T-helper 2 cell (primary cell): ENCODE measurements at regions not wholly inside any gene's neighbourhood (a gene's known extent, or its start where the extent isn't known, plus 50 kb on each side); places are given as distances from the start of the nearest gene placed in this dataset.

Experiments
- DNase-seq, 5 experiments: peaks; one replicate each; pipeline versions ENCODE4 v3.0.0 to v3.0.0-alpha.2; 2012 to 2022

DNA sequence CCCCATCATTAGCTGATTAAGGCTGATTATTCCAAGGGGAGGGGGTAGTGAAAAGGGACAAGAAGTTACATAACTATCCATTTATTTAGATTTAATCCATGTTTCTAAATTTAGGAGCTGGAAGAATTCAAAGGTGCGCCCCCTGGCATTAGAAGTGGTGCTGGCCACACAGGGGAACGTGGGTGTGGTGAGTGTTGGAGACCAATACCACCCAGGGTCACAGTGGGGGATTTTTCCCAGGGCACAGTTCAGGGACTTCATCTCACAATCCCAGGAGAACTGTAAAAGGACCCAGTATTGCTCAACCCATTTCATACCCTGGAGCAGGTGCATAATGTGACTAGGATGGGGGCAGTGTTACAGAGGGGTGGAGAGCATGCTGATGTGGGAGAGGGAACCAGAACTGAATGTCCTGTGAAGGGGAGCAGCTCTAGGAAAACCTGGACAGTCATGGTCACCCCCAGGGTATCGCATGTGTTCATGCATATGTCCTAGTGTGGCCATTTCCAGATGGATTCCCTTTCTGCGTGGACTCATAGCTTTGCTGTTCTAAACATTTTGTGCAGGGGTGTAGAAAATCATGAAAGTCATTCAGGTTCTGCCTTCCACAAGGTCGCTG lies 110.3 kb downstream of the LSM3 start:
- DNase-seq: no peak

DNA sequence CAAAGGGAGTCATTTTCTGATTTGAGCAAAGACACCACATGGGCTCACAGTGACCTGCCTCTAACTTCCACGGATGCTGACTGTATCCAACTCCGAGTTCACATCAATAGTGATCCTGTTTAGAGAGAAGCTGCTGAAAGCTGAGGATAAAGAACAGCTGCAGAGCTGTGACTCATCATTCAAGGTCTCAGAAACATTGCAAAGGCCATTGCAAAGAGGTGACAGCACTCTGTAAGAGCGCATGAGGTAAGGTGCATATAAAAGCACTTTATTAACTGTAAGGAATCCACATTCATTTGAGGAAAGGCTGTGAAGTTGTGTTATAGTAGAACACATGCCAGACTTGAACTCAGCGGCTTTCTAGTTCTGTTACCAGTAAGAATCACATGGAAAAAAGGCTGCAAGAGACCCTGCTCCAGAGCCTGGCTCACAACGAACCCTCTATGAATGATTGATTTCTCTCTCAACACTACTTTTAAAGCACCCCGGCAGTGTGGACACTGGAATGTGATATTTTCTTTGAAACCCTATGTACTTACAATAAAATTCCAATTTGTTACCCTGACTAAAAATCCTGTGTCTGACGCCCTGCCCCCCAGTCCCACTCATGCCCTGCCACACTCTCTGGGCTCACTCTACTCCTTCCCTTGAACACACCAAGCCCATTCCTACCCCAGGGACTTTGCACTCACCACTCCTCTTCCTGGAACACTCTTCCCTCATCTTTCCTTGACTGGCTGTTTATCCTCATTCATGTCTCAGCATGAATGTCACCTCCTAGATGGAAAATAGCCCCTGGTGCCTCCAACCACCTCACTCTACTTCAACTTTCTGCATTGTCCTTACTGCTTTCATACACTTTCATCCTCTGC lies 111.2 kb downstream of the LSM3 start:
- DNase-seq: no peak

DNA sequence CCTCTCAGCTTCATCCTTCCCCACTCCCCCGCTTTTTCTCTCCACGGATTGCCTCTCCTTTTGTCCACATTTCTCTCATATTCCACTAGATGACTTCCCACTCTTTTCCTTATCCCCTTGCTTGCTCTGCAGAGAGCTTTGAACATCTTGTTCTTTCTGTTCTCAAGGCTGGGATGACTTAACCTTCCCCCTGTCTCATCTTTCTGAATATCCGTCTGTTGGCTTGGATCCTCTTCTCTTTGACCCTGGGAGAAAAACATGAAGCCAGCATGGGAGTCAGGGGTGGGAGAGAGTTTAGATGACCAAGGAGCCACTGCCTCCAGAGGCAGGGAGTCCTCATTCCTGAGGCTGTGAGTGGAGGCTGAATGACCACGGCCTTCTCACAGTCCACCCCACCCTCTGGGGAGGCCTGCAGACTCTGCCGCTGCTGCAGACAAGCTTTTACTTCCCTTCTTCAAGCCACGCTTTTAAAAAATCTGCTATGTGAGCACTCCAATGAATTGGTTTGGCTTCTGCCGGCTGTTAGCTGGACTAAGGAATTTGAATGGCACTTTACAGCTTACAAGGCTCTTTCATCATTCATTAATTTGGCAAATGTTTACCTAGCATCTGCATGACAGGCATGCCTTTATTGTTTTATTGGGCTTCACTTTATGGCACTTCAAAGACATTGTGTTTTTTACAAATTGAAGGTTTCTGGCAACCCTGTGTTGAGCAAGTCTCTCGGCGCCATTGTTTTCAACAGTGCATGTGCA lies 111.6 kb upstream of the SLC6A6 start:
- no peak for DNase-seq

DNA sequence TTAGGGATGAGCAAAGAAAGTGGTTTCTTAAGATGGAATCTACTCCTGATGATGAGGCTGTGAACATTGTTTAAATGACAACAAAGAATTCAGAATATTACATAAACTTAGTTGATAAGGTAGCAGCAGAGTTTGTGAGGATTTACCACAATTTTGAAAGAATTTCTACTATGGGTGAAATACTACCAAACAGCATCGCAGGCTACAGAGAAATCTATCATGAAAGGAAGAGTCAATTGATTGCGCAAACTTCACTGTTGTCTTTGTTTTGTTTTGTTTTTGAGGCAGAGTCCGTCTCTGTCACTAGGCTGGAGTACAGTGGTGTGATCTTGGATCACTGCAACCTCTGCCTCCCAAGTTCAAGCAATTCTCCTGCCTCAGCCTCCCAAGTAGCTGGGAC lies 107.4 kb upstream of the SLC6A6 start:
- DNase-seq: no peak

DNA sequence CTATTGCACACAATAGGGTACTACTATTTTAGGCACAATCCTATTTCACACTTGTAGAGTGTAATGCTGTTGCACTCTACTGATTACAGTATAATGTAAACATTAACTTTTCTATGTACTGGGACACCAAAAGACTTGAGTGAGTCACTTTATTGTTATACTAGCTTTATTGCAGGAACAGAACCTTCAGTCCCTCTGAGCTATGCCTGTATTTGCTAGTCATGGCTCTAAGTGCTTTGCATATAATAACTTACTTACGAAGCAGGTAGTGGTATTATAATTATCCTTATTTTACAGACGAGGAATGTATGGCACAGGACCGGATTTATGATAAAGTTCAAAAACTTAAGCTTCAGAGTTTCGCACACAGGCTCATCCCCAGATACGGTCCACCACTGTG lies 106.6 kb upstream of the SLC6A6 start:
- DNase-seq: no peak

DNA sequence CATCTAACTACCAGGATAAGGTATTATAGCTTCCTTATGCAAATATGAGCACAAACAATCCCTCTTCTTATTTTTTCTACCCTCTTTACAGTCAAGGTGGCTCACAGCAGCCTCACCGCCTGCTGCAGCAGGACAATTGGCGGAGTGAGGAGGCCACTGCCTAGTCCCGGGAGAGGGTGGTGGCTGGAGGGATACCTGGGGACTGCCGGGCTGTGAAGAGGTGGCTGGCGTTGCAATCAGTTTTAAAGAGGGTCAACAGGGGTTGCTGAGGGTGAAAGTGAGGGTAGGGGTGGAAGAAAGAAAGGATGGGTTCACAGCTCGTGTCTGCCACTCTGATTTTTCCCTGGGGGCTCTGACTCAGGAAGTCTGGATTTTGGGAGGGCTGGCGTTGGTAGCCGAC lies 105.1 kb upstream of the SLC6A6 start:
- no peak for DNase-seq

DNA sequence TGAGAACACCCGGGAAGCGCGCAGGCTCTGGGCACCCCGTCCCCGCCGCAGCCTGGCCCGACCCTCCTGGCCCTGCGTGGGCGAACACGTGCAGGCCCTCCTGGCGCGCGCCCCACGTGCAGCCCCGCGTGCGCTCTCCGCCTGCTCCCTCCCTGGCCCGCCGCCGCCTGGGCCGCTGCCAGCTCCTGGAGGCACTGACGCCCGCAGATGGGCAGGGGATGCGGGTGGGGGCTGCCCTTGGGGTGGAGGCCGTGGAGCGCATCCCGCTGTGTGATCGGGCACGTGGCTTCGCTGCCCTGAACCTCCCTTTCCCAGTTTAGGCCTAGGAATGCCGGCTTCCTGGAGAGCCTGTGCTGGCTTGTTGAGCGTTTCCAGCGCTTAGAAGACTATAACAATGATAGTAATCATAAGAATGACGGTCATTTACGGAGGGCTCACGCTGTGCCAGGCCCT lies 104.6 kb upstream of the SLC6A6 start:
- DNase-seq: no peak

DNA sequence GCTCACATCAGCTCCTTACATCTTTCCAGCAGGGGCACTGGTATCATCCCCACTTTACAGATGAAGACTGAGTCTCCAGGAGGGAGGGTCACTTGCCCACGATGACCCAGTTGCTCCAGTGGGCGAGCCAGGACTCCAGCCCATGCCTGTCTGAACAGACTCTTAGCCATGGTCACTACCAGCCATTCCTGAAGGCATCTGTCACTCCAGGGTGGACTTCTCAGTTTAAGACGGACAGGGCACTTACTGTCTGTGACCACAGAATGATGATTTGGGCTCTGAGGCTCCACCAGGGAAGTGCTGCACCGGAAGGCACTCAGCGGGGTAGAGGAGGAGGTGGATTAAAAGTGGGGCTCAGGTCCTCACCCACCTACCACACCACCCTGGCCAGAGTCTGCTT lies 104.0 kb upstream of the SLC6A6 start:
- DNase-seq: no peak

DNA sequence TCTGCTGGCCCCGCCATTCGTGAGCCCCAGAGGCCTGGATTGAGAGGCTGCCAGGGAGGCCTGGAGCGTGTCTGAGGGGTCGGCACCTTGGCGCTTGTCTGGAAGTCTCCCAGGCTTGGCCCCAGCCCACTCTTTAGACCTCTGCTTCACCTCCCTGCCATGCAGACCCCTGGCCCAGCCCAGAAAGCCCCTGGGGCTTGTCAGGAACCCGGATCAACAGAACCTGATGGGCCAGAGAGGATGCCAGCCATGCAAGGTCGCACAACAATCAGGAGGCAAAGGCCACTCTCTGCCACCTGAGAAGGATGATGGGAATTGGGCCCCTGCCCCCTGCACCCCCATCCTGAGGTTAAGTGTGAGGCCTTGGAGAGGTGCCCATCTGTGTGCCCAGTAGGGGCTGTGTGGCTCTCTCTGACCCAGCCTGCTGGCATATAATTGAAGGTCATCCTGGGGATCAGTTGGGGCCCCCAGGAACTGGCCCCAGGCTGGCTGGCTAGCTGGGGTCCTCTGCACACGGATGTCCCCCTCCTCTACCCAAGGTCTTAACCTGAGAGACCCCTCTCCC lies 103.3 kb upstream of the SLC6A6 start:
- no peak for DNase-seq

DNA sequence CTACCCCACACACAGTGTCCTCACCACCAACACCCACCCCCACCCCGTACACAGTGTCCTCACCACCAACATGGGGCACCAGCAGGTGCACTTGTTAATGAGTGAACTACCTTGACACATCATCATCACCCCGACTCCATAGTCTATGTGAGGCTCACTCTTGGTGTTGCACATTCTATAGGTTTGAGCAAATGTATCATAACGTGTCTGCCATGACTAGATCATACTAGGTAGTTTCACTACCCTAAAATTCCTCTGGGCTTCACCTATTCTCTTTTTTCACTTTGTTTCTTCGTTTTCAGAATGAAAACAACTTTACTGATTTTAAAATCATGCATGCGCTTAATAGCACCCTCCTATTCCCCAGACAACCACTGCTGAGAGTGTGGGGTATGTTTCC lies 102.6 kb upstream of the SLC6A6 start:
- no peak for DNase-seq

DNA sequence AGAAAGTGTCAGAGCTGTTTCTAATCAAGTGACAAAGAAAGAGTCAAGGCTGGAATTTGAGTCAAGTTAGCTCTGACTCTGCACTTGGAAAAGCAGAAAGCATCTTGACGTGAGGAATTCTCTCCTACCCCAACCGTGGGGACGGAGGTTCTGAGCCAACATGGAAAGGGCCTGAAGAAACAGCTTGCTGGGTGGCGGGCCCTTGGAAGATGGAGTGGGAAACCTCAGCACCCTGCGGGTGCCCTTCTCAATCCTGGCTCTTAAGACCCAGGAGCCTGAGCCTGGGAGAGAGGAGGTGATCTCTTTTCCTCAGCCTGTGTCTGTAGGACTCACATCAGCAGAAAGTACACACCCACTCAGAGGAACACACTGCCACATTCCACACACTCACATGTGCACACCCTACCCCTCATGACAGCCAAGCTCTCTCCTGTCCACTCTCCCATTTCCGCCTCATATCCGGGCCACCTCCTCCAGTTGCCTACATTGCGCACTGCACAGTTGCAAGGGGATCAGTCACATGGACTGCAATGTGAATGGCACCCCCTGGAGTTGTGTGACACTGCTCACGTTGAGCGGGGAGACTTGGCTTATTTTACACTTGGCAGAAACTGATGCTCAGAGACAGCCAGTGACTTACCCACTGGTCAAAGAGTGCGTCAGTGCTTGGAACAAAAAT lies 101.5 kb upstream of the SLC6A6 start:
- DNase-seq: no peak

DNA sequence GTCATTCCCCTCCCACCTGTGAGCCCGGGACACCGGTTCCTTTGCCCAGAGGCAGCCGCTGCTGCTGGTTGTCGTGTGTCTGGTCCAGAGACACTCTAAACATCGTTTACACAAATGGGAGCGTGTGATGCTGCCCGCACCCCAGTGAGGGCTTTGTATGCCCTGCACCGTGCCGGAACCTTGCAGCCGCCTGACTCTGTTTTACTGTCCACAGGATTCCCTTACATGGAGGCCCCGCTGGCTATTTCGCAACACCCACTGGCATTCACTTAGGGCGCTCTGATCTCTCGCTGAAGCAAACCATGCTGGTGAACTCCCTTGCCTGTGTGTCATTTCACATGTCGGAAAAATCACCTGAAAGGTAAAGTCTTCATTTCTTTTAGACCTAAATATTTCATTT lies 100.8 kb upstream of the SLC6A6 start:
- no peak for DNase-seq

DNA sequence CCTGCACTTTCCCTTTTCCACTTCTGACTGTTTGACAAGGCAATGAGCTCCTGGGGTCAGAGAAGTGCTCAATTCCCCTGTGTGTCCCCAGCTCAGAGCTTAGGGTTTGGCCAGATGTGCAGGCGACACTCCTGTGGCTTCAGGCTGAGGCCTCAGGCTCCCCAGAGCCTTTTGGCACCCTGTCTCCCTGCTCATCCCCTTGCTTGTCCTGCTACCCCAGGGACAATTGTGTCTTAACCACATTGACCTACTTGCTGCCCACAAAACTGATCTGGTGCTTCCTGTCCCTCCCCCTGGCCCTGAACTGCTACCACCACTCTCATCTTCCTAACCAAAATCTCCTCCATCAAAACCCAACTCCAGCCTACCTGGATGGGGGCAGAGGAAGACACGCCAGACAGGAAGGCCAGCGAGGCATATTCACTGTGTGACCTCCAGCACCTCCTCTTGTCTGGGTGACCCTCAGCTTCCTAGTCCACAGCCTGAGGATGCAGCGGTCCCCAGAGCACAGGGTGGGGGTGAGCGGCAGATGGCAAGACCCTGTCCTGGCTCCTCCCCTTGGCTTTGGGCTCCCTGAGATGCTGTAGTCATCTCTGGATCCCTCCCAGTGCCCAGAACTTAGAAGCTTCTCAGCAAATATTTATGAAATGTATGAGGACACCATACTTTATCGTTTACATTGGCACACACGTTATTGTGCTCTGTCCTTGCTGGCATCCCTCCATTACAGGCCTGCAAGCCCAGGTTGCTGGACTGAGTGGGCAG lies 98.9 kb upstream of the SLC6A6 start:
- peak in 2 of 5 experiments; percentile 23 to 58 for DNase-seq

DNA sequence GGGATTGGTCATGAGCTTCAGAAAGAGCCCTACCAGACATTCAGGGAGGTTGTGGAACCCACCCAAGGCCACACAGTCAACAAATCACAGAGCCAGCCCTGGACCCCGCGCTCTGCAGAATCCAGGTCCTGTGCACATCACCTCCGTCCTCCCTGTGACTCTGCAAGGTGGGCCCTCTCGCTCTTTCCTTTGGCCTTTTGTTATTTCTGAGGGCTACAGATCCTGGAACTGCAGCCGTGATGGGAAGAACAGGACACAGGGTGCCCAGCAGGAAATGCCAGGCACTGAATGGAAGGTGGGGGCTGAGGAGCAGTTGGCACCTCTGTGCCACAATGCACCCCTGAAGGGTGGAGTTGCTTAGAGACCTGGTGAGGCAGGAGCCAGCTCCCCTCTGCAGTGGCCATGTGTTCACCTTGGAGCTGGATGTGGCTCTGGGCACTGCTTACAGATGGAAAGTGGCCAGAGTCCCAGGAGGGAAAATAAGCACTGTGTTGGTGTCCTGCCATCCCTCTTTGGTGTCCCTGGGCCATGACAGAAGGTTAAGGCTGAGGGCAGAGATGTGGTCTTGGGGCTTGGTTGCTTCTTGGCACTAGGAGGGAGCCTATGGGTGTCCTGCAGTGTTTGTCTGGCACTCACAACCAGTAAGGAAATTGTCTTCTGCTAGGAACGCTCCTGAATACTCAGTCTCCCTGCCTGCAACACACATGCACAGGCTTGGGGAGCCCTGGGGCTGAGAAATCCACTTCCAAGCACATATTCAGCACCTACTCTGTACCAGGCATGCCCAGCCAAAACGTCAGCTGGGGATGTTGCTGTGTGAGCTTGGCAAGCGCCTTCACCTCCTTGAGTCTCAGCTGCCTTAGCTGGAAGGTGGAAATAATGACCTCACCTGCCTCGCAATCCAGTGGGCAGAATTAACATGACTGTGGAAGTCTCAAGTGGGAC lies 98.0 kb upstream of the SLC6A6 start:
- DNase-seq: no peak

DNA sequence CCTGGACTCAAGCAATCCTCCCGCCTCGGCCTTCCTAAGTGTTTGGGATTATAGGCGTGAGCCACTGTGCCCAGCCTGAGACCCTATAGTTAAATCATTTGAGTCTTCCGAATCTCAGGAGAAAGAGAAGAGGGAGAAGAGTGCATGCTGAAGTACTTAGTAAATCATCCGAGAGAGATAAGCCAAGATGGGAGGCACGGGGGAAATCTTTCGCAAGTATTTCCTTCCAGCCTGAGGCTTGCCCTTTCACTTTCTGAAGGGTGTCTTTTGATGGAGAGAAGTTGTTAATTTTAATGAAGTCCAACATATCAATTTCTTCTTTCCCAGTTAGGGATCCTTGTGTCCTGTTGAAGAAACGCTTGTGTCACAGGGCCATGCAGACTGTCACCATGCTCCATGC lies 97.1 kb upstream of the SLC6A6 start:
- no peak for DNase-seq

DNA sequence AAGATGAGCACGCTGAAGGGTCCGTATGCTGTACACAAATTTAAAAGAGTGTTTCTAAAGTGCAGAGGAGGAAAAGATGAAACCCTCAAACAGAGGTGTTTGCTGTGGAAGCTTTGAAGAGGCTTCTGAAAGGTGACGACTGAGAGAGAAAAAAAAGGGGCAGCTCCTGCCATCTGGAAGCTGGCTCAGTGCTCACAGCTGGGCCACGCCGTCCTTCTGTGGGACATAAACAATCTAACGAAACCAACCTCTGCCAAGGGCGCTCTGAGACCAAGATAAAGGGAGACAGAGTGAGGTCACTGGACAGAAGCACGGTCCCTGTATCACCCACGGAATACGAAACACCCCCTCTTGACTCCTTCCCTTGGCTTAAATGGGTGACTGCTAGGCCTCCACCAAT lies 96.3 kb upstream of the SLC6A6 start:
- DNase-seq: no peak

DNA sequence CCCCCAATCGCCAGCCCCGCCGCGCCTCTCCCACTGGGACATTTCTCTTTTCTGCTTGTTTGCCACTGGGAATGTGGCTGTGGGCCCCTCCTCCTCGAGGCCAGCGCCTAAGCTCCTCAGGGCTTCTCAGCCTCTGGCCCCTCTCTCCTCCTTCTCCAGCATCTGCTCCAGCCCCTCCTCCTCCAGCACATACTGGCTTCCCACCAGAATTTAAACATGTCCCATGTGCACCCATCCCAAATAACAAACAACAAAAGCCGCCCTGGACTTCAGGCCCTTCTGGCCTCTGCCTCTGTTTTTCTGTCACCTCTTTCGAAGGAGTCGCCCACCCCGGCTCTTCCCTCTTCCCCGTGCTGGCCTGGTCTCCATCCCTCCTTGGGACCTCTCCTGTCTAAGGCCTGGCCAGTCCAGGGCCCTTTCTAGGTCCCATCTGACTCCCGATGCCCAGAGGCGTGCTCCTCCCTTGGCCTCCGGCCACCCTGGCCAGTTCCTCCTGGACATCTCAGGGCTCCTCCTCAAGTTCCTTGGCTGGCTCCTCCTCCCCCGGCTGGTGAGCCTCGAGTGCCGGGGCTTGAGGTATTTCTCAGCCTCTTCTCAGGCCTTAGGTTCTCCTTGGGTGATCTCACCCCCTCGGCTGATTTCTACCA lies 94.6 kb upstream of the SLC6A6 start:
- no peak for DNase-seq

DNA sequence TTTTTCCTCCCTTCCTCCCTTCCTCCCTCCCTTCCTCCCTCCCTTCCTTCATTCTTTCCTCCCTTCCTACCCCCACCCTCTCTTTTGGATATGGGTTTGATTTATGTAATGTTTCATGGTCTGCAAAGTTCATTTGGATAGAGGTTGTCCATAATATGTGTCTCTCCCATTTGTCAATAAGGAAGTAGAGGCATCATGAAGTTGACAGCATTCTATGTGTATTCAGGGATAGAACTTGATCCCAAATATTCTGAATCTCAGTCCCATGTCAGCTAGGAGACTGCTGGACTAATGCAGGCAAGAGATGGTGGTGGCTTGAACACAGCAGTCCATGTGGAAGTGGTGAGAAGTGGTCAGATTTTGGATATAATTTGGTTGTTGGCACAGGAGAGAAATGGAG lies 90.7 kb upstream of the SLC6A6 start:
- no peak for DNase-seq

DNA sequence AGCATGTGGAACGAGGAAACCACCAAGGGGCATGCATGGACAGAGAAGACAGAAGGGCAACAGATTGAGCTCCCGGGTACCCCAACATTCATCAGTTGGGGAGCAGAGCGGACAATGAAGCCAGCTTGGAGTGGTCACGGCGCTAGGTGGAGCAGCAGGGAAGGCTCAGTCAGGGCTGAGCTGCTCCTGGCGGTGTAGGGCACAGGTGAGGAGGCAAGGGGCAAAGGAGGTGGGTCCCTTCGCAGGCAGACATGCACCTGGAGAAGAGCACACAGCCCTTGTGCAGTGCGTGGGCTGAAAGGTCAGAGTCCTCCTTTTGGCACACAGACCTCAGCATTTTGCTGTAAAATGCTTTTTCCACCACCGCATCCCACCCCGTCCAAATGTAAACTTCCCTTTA lies 90.0 kb upstream of the SLC6A6 start:
- no peak for DNase-seq

DNA sequence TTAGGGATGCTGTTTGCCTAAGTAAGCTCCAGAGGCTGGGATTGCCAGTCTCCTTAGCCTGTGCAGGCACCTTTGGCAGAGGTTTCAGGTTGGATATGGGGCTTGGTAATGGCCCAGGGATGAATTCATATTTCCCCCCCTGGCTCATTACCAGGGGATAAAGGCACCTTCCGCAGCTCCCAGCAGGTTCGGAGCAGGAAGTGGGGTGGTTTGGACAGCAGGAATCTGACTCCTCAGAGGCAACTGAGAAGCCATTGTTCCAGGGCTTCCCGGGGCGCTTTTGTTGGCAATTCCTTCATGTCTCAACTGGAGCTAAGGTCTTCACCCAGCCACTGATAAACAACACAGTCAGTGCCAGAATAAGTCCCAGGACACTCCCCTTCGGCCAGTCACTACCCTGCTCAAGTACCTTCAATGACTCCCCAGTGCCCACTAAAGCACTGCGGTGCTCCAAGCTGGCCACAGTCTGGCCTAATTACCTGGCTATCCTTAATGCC lies 85.3 kb upstream of the SLC6A6 start:
- no peak for DNase-seq
